GM23338 (cell line): ENCODE measurements at regions not wholly inside any gene's neighbourhood (a gene's known extent, or its start where the extent isn't known, plus 50 kb on each side); places are given as distances from the start of the nearest gene placed in this dataset.

Experiments used
- ATAC-seq: fragments of 200-7000 bp; cut with Tn5 transposase; 3 replicates; pipeline ENCODE4 v1.9.1; 2020
- DNase-seq: peaks from one replicate; pipeline ENCODE4 v3.0.0-alpha.2; 2015; ENCODE audit warnings: low spot score
- H2AFZ ChIP-seq: fragments of 200-600 bp; sonication (generic); 2 replicates; pipeline ENCODE4 v1.8.0; 2016; ENCODE audit warnings: antibody characterized with exemption, mild to moderate bottlenecking, moderate library complexity
- H3F3A ChIP-seq: fragments of 200-600 bp; sonication (generic); replicated peaks from 2 replicates; pipeline ENCODE4 v1.8.0; 2017; ENCODE audit warnings: antibody characterized with exemption, mixed run types, low read depth
- H3K27ac ChIP-seq: fragments of 200-600 bp; sonication (generic); 2 replicates; pipeline ENCODE4 v1.6.1; 2016; ENCODE audit warnings: low read depth
- H3K27me3 ChIP-seq: fragments of 200-600 bp; sonication (generic); 2 replicates; pipeline ENCODE4 v1.8.0; 2016; ENCODE audit warnings: mild to moderate bottlenecking, mixed run types, moderate library complexity; ENCODE audit not compliant: insufficient read depth
- H3K36me3 ChIP-seq: fragments of 200-600 bp; sonication (generic); 2 replicates; pipeline ENCODE4 v1.8.0; 2016; ENCODE audit warnings: mild to moderate bottlenecking; ENCODE audit not compliant: insufficient read depth
- H3K4me1 ChIP-seq: fragments of 200-600 bp; sonication (generic); 2 replicates; pipeline ENCODE4 v1.8.0; 2016; ENCODE audit warnings: mild to moderate bottlenecking, moderate library complexity; ENCODE audit not compliant: insufficient read depth
- H3K4me2 ChIP-seq: fragments of 200-600 bp; sonication (generic); 2 replicates; pipeline ENCODE4 v1.7.1; 2017; ENCODE audit warnings: mixed run types
- H3K4me3 ChIP-seq: fragments of 200-600 bp; sonication (generic); 2 replicates; pipeline ENCODE4 v1.6.1; 2016; ENCODE audit warnings: mixed run types
- H3K79me2 ChIP-seq: fragments of 200-600 bp; sonication (generic); replicated peaks from 2 replicates; pipeline ENCODE4 v1.8.0; 2017; ENCODE audit warnings: mild to moderate bottlenecking; ENCODE audit not compliant: insufficient read depth
- H3K9me2 ChIP-seq: fragments of 200-600 bp; sonication (generic); 2 replicates; pipeline ENCODE4 v1.8.0; 2017; ENCODE audit not compliant: insufficient read depth
- H4K20me1 ChIP-seq: fragments of 200-600 bp; sonication (generic); replicated peaks from 2 replicates; pipeline ENCODE4 v1.8.0; 2017; ENCODE audit warnings: mild to moderate bottlenecking; ENCODE audit not compliant: insufficient read depth
- H3K27ac Mint-ChIP-seq: 2 replicates; pipeline ENCODE4 v1.8.0; 2020; ENCODE audit warnings: inconsistent platforms, mild to moderate bottlenecking, moderate library complexity, mixed read lengths
- H3K27me3 Mint-ChIP-seq: 3 replicates; pipeline ENCODE4 v1.8.0; 2022; ENCODE audit warnings: low read depth, mild to moderate bottlenecking, moderate library complexity, mixed read lengths, inconsistent platforms; ENCODE audit not compliant: insufficient read depth, poor library complexity
- H3K36me3 Mint-ChIP-seq: 3 replicates; pipeline ENCODE4 v1.8.0; 2021; ENCODE audit warnings: low read depth, mild to moderate bottlenecking, inconsistent platforms, moderate library complexity, mixed read lengths
- H3K4me1 Mint-ChIP-seq: 3 replicates; pipeline ENCODE4 v1.8.0; 2020; ENCODE audit warnings: mild to moderate bottlenecking, inconsistent platforms, mixed read lengths
- H3K4me3 Mint-ChIP-seq: 3 replicates; pipeline ENCODE4 v1.8.0; 2021; ENCODE audit warnings: moderate library complexity, mild to moderate bottlenecking, inconsistent platforms, mixed read lengths
- H3K9me3 Mint-ChIP-seq: 3 replicates; pipeline ENCODE4 v1.8.0; 2020; ENCODE audit warnings: moderate library complexity, mild to moderate bottlenecking, inconsistent platforms, mixed read lengths
- CREB1 ChIP-seq: fragments of 250-450 bp; sonication (Bioruptor Pico); IDR thresholded peaks from 2 replicates; pipeline ENCODE4 v1.5.0; 2020; ENCODE audit warnings: low read depth, mild to moderate bottlenecking, moderate library complexity
- EZH2 ChIP-seq: fragments of 200-600 bp; sonication (generic); IDR thresholded peaks from one replicate; pipeline ENCODE4 v1.8.0; 2017; ENCODE audit warnings: antibody characterized with exemption, mild to moderate bottlenecking, low read depth; ENCODE audit not compliant: unreplicated experiment
- EZH2phosphoT487 ChIP-seq: fragments of 200-600 bp; sonication (generic); IDR thresholded peaks from one replicate; pipeline ENCODE4 v1.8.1; 2018; ENCODE audit warnings: antibody characterized with exemption; ENCODE audit not compliant: unreplicated experiment
- JUNB ChIP-seq: IDR thresholded peaks from one replicate; pipeline ENCODE4 v1.6.1; 2016; ENCODE audit warnings: antibody characterized with exemption; ENCODE audit not compliant: unreplicated experiment
- NANOG ChIP-seq: IDR thresholded peaks from 2 replicates; pipeline ENCODE4 v1.6.1; 2016; ENCODE audit warnings: antibody characterized with exemption, borderline replicate concordance
- POLR2AphosphoS5 ChIP-seq: IDR thresholded peaks from 2 replicates; pipeline ENCODE4 v1.6.1; 2016; ENCODE audit warnings: antibody characterized with exemption, low read depth
- STAT1 ChIP-seq: IDR thresholded peaks from one replicate; pipeline ENCODE4 v1.6.1; 2016; ENCODE audit warnings: antibody characterized with exemption; ENCODE audit not compliant: unreplicated experiment
- ZNF331 ChIP-seq: fragments of 250-450 bp; sonication (Bioruptor Pico); IDR thresholded peaks from 2 replicates; pipeline ENCODE4 v1.5.0; 2020; ENCODE audit warnings: low read depth, mild to moderate bottlenecking, moderate library complexity
- TF ChIP-seq, protein P1 (sequence below), 2 experiments: fragments of 200-600 bp in 1 of 2; sonication (generic) in 1 of 2; conservative IDR thresholded peaks; 2 replicates each; pipeline versions ENCODE4 v1.5.1 to v1.6.1; 2016 to 2017; ENCODE audit warnings: antibody characterized with exemption in 2 of 2, low read depth in 2 of 2, mild to moderate bottlenecking in 2 of 2, moderate library complexity in 1 of 2
- TF ChIP-seq, protein P2 (sequence below): IDR thresholded peaks from 2 replicates; pipeline ENCODE4 v1.6.1; 2016; ENCODE audit warnings: antibody characterized with exemption
- TF ChIP-seq, protein P3 (sequence below): fragments of 250-450 bp; sonication (Bioruptor Pico); IDR thresholded peaks from 2 replicates; pipeline ENCODE4 v1.5.0; 2020; ENCODE audit warnings: mild to moderate bottlenecking, moderate library complexity
- TF ChIP-seq, protein P4 (sequence below): IDR thresholded peaks from one replicate; pipeline ENCODE4 v1.6.1; 2018; ENCODE audit warnings: antibody characterized with exemption; ENCODE audit not compliant: unreplicated experiment

DNA sequence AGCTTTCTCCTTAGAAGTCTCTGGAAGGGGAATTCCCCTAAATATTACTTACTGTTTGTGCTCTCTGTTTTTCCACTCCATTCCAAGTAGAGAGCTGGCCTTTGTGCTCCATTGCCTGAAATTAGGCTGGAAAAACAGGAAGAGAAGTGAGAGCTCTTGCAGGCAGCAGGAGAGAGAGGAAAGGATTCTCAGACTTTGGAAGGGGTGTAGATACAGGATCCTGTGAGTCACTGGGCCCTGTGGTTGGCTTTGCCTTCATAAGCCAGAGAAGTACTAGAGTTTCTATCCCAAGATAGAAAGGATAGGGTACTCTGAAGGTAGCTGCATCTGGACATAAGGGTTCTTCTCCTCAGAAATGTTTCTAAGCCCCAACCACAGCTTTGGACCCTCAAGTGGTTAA lies 188.9 kb downstream of the CMPK2 start (continued):
- TF ChIP-seq, protein P1, sequence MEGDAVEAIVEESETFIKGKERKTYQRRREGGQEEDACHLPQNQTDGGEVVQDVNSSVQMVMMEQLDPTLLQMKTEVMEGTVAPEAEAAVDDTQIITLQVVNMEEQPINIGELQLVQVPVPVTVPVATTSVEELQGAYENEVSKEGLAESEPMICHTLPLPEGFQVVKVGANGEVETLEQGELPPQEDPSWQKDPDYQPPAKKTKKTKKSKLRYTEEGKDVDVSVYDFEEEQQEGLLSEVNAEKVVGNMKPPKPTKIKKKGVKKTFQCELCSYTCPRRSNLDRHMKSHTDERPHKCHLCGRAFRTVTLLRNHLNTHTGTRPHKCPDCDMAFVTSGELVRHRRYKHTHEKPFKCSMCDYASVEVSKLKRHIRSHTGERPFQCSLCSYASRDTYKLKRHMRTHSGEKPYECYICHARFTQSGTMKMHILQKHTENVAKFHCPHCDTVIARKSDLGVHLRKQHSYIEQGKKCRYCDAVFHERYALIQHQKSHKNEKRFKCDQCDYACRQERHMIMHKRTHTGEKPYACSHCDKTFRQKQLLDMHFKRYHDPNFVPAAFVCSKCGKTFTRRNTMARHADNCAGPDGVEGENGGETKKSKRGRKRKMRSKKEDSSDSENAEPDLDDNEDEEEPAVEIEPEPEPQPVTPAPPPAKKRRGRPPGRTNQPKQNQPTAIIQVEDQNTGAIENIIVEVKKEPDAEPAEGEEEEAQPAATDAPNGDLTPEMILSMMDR (conservative IDR thresholded peaks at IDR 0.05; ENCODE audit: low read depth in 2 of 2): no peak
- TF ChIP-seq CREB1 (no peak), JUNB (no peak), EZH2phosphoT487 (no peak), NANOG (no peak), EZH2 (no peak), ZNF331 (CRISPR knock-in tag) (no peak), POLR2AphosphoS5 (no peak), STAT1 (no peak)
- TF ChIP-seq, protein P2, sequence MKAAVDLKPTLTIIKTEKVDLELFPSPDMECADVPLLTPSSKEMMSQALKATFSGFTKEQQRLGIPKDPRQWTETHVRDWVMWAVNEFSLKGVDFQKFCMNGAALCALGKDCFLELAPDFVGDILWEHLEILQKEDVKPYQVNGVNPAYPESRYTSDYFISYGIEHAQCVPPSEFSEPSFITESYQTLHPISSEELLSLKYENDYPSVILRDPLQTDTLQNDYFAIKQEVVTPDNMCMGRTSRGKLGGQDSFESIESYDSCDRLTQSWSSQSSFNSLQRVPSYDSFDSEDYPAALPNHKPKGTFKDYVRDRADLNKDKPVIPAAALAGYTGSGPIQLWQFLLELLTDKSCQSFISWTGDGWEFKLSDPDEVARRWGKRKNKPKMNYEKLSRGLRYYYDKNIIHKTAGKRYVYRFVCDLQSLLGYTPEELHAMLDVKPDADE: no peak

DNA sequence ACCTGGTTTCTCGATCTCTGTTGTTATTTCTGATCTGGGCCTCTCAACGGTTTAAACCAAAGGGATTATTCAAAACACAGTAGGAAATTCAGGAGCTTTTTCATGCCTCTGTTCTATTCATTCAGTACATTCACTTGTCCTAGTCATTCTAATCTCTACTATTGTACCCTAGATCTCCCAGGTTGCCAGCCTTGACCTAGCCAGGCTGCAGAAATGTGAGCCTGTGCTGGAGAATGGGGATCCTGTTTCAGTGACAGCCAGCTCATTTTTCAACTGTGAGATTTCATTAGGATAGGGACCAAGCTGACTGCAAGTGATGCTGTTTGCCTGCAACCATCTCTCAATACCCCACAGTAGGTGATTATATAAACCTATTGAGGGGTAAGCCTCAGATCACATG lies 186.2 kb downstream of the CMPK2 start:
- H3K79me2 ChIP-seq: no peaks in the 10 kb centered on the region
- H3K4me1 Mint-ChIP-seq: peaks cover 23% of the 10 kb centered on the region
- no peak overlapping the region for H2AFZ ChIP-seq
- no peaks in the 10 kb centered on the region for H3K27me3 ChIP-seq
- H3F3A ChIP-seq: no peaks in the 10 kb centered on the region
- no peaks in the 10 kb centered on the region for H4K20me1 ChIP-seq
- H3K27me3 Mint-ChIP-seq: peaks cover 2% of the 10 kb centered on the region
- peaks cover 27% of the 10 kb centered on the region for H3K4me1 ChIP-seq
- H3K9me3 Mint-ChIP-seq: peaks cover 37% of the 10 kb centered on the region
- DNase-seq: peak; percentile 26
- no peak overlapping the region for H3K27ac Mint-ChIP-seq
- H3K4me2 ChIP-seq: peak overlapping the region; percentile 55; the same call in 1 of the 2 replicates
- no peaks in the 10 kb centered on the region for H3K36me3 ChIP-seq
- peak; percentile 98 for ATAC-seq
- no peak overlapping the region for H3K27ac ChIP-seq
- no peak overlapping the region for H3K4me3 Mint-ChIP-seq
- H3K4me3 ChIP-seq: no peak overlapping the region
- no peaks in the 10 kb centered on the region for H3K36me3 Mint-ChIP-seq
- TF ChIP-seq CREB1 (no peak), NANOG (no peak), ZNF331 (CRISPR knock-in tag) (no peak)
- TF ChIP-seq, protein P3, sequence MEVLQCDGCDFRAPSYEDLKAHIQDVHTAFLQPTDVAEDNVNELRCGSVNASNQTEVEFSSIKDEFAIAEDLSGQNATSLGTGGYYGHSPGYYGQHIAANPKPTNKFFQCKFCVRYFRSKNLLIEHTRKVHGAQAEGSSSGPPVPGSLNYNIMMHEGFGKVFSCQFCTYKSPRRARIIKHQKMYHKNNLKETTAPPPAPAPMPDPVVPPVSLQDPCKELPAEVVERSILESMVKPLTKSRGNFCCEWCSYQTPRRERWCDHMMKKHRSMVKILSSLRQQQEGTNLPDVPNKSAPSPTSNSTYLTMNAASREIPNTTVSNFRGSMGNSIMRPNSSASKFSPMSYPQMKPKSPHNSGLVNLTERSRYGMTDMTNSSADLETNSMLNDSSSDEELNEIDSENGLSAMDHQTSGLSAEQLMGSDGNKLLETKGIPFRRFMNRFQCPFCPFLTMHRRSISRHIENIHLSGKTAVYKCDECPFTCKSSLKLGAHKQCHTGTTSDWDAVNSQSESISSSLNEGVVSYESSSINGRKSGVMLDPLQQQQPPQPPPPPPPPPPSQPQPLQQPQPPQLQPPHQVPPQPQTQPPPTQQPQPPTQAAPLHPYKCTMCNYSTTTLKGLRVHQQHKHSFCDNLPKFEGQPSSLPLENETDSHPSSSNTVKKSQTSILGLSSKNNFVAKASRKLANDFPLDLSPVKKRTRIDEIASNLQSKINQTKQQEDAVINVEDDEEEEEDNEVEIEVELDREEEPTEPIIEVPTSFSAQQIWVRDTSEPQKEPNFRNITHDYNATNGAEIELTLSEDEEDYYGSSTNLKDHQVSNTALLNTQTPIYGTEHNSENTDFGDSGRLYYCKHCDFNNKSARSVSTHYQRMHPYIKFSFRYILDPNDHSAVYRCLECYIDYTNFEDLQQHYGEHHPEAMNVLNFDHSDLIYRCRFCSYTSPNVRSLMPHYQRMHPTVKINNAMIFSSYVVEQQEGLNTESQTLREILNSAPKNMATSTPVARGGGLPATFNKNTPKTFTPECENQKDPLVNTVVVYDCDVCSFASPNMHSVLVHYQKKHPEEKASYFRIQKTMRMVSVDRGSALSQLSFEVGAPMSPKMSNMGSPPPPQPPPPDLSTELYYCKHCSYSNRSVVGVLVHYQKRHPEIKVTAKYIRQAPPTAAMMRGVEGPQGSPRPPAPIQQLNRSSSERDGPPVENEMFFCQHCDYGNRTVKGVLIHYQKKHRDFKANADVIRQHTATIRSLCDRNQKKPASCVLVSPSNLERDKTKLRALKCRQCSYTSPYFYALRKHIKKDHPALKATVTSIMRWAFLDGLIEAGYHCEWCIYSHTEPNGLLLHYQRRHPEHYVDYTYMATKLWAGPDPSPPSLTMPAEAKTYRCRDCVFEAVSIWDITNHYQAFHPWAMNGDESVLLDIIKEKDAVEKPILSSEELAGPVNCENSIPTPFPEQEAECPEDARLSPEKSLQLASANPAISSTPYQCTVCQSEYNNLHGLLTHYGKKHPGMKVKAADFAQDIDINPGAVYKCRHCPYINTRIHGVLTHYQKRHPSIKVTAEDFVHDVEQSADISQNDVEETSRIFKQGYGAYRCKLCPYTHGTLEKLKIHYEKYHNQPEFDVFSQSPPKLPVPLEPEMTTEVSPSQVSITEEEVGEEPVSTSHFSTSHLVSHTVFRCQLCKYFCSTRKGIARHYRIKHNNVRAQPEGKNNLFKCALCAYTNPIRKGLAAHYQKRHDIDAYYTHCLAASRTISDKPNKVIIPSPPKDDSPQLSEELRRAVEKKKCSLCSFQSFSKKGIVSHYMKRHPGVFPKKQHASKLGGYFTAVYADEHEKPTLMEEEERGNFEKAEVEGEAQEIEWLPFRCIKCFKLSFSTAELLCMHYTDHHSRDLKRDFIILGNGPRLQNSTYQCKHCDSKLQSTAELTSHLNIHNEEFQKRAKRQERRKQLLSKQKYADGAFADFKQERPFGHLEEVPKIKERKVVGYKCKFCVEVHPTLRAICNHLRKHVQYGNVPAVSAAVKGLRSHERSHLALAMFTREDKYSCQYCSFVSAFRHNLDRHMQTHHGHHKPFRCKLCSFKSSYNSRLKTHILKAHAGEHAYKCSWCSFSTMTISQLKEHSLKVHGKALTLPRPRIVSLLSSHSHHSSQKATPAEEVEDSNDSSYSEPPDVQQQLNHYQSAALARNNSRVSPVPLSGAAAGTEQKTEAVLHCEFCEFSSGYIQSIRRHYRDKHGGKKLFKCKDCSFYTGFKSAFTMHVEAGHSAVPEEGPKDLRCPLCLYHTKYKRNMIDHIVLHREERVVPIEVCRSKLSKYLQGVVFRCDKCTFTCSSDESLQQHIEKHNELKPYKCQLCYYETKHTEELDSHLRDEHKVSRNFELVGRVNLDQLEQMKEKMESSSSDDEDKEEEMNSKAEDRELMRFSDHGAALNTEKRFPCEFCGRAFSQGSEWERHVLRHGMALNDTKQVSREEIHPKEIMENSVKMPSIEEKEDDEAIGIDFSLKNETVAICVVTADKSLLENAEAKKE (CRISPR knock-in tag): peak; percentile 39; the same call in 1 of the 2 replicates
- TF ChIP-seq, protein P4, sequence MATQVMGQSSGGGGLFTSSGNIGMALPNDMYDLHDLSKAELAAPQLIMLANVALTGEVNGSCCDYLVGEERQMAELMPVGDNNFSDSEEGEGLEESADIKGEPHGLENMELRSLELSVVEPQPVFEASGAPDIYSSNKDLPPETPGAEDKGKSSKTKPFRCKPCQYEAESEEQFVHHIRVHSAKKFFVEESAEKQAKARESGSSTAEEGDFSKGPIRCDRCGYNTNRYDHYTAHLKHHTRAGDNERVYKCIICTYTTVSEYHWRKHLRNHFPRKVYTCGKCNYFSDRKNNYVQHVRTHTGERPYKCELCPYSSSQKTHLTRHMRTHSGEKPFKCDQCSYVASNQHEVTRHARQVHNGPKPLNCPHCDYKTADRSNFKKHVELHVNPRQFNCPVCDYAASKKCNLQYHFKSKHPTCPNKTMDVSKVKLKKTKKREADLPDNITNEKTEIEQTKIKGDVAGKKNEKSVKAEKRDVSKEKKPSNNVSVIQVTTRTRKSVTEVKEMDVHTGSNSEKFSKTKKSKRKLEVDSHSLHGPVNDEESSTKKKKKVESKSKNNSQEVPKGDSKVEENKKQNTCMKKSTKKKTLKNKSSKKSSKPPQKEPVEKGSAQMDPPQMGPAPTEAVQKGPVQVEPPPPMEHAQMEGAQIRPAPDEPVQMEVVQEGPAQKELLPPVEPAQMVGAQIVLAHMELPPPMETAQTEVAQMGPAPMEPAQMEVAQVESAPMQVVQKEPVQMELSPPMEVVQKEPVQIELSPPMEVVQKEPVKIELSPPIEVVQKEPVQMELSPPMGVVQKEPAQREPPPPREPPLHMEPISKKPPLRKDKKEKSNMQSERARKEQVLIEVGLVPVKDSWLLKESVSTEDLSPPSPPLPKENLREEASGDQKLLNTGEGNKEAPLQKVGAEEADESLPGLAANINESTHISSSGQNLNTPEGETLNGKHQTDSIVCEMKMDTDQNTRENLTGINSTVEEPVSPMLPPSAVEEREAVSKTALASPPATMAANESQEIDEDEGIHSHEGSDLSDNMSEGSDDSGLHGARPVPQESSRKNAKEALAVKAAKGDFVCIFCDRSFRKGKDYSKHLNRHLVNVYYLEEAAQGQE: no peak
- H3K9me2 ChIP-seq: peaks cover 6% of the 10 kb centered on the region; the same call in 1 of the 2 replicates
